ENCODE measurements at regions not wholly inside any gene's neighbourhood (a gene's known extent, or its start where the extent isn't known, plus 50 kb on each side); places are given as distances from the start of the nearest gene placed in this dataset.

DNA sequence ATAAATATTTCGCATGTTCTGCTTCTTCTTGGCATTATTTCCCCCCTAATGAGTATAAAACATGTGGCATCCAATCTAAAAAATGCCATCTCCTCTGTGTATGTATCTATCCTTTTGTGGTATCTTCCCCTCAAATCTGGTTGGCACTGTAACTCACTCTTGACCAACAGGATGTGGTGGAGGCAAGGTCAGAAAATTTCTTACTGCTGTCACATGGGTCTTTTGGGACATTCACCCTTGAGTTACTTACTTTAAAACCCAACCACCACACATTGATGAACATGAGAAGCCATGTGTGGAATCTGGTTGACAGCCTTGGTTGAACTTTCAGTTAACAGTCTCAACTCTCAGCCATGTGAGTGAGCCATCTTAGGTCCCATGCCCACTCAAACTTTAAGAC lies 516.9 kb downstream of the SLC16A7 start:
- TF ChIP-seq, protein P1, sequence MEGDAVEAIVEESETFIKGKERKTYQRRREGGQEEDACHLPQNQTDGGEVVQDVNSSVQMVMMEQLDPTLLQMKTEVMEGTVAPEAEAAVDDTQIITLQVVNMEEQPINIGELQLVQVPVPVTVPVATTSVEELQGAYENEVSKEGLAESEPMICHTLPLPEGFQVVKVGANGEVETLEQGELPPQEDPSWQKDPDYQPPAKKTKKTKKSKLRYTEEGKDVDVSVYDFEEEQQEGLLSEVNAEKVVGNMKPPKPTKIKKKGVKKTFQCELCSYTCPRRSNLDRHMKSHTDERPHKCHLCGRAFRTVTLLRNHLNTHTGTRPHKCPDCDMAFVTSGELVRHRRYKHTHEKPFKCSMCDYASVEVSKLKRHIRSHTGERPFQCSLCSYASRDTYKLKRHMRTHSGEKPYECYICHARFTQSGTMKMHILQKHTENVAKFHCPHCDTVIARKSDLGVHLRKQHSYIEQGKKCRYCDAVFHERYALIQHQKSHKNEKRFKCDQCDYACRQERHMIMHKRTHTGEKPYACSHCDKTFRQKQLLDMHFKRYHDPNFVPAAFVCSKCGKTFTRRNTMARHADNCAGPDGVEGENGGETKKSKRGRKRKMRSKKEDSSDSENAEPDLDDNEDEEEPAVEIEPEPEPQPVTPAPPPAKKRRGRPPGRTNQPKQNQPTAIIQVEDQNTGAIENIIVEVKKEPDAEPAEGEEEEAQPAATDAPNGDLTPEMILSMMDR (IDR thresholded peaks at IDR 0.05; ENCODE audit: borderline replicate concordance, control extremely low read depth, extremely low read depth, insufficient read depth, missing control alignments), result no peak
- no peak for DNase-seq (ENCODE audit: low spot score)
- in situ Hi-C loops (cut with MboI; ENCODE audit: low sequenced_read_pairs, unreplicated experiment), result no loop called here

DNA sequence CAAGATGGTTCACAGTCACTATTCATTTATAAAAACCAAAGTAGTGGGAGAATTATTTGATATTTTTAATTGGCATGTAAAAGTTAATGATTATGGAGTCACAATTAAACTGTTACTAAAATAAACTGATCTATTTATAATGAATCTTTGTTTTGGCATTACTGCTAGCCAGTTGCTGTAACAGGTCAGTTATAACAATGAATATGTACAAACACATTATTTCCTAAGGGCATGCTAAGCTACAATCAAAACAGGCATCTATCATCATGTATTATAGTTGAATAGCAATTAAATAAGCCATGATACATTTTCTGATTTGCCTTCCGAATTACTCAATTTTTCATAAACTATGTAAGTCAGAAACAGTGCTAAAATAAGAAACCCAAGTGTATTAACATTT lies 518.3 kb downstream of the SLC16A7 start:
- TF ChIP-seq, protein P1 (IDR thresholded peaks at IDR 0.05; ENCODE audit: borderline replicate concordance, control extremely low read depth, extremely low read depth, insufficient read depth, missing control alignments), result no peak
- in situ Hi-C loops (cut with MboI; ENCODE audit: low sequenced_read_pairs, unreplicated experiment), result no loop called here
- no peak for DNase-seq (ENCODE audit: low spot score)

DNA sequence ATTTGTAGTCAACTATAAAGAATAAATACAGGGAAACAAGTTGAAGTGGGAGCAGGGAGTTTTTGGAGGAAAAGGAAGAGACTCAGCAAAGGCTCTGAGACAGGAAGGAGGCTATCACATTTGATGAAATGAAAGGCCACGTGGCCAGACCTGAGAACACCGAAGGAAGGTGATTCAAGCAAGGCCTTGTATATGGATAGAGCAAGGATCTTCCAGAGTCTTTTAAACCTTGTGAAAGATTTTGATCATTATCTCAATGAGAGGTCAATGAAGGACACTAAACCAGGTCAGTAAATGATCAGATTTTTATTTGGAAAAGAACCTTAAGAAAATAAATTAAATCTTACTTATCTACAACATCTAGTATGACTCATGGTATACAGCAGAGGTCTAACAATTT lies 523.5 kb downstream of the SLC16A7 start:
- in situ Hi-C loops (cut with MboI; ENCODE audit: low sequenced_read_pairs, unreplicated experiment), result no loop called here
- DNase-seq (ENCODE audit: low spot score), result no peak
- TF ChIP-seq, protein P1 (IDR thresholded peaks at IDR 0.05; ENCODE audit: borderline replicate concordance, control extremely low read depth, extremely low read depth, insufficient read depth, missing control alignments), result no peak

DNA sequence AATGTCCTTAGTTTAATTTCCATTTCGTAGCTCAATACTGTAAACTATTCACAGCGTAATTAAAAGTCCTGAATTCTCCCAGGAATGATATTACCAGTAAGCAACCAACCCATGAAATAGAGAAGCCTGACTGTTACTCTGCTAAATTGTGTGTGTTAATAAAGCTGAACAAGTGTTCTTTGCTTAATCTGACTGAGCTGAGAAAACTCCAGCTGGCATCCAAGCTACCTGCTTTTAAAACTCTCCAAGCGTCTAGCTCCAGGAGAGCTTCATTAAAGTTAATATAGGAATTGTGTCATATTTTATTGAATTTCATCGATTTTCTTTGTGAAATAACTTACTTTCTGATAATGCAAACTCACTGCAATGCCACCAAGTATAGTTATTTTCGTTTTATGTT lies 524.4 kb downstream of the SLC16A7 start:
- in situ Hi-C loops (cut with MboI; ENCODE audit: low sequenced_read_pairs, unreplicated experiment), result no loop called here
- TF ChIP-seq, protein P1 (IDR thresholded peaks at IDR 0.05; ENCODE audit: borderline replicate concordance, control extremely low read depth, extremely low read depth, insufficient read depth, missing control alignments), result no peak
- DNase-seq (ENCODE audit: low spot score), result no peak

DNA sequence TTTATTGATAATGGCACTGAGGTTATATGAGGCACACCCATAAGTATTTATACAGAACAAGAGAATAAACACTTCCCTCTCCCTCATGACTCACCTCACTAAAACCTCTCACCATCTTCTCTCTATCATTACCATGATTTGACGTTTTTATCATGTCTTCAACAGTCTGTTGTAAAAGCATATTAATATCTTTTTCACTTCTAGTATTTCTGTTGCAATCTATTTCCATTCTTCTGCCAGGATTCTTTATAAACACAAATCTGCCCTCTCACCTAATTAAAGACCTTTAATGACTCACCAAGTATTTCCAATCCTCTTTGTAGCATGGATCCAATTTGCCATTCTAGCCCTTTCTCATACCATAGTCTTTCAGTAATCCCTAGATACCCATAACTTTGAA lies 527.7 kb downstream of the SLC16A7 start:
- DNase-seq (ENCODE audit: low spot score), result no peak
- TF ChIP-seq, protein P1 (IDR thresholded peaks at IDR 0.05; ENCODE audit: borderline replicate concordance, control extremely low read depth, extremely low read depth, insufficient read depth, missing control alignments), result no peak
- in situ Hi-C loops (cut with MboI; ENCODE audit: low sequenced_read_pairs, unreplicated experiment), result no loop called here

DNA sequence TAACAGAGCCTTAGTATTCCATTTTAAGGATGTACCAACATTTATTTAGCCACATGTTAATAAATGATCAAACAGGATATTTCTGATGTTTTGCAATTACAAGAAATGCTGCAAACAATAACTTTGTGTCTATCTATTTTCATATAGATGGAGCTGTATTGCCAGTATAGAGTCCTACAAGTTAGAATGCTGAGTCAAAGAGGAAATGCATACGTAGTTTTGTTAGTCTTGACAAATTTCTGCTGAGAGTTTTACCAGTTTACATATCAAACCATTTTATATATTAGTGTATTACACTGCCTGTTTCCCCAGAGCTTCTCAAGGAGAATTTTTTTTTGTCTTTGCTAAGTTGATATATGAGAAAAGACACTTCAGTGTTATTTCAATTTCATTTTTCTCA lies 541.7 kb downstream of the SLC16A7 start:
- TF ChIP-seq, protein P1 (IDR thresholded peaks at IDR 0.05; ENCODE audit: borderline replicate concordance, control extremely low read depth, extremely low read depth, insufficient read depth, missing control alignments), result no peak
- DNase-seq (ENCODE audit: low spot score), result no peak
- in situ Hi-C loops (cut with MboI; ENCODE audit: low sequenced_read_pairs, unreplicated experiment), result no loop called here

DNA sequence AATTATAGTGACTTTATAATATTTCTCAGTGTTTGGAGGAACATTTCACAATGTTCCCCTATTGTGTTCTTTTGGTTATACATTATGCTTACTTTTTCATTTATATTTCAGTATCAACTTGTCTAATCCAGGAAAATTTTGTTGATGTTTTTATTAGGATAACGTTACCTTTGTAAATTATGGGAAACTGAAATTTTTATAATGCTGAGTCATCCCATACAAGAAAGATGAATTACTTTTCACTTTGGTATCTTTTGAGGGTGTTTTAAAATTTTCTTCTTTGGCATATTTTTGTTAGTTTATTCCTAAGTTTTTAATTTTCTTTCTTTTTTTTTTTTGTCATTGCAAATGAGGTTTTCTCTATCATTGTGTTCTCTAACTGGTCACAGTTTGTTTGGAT lies 542.7 kb downstream of the SLC16A7 start:
- DNase-seq (ENCODE audit: low spot score), result no peak
- TF ChIP-seq, protein P1 (IDR thresholded peaks at IDR 0.05; ENCODE audit: borderline replicate concordance, control extremely low read depth, extremely low read depth, insufficient read depth, missing control alignments), result no peak
- in situ Hi-C loops (cut with MboI; ENCODE audit: low sequenced_read_pairs, unreplicated experiment), result no loop called here

Data from GM13976 (cell line).